Stimulated activated naive CD8-positive, alpha-beta T cell treated with anti-CD3 and anti-CD28 coated beads, Interleukin-15, Interleukin-2, amounts not matched to agents 100 U/mL and 50 U/mL, for 24 hours (primary cell): ENCODE measurements at regions not wholly inside any gene's neighbourhood (a gene's known extent, or its start where the extent isn't known, plus 50 kb on each side); places are given as distances from the start of the nearest gene placed in this dataset.
A peak's percentile ranks its signal among the peaks of the same experiment; 100 is the strongest.

Source experiments
- ATAC-seq: fragments of 150-1000 bp; cut with Tn5 transposase; one replicate; pipeline ENCODE4 v1.10.0; 2021
- DNase-seq: peaks from one replicate; pipeline ENCODE4 v3.0.0; 2021

GRCh38 chr4:151887816-151888180, 127.0 kb upstream of the GATB start:
- no peak for DNase-seq
- no peak for ATAC-seq

- no peak for DNase-seq
- ATAC-seq: peak; percentile 41
These were observed 126.4 kb upstream of the GATB start for GRCh38 chr4:151887031-151887815.

- DNase-seq: no peak
These were observed 124.3 kb upstream of the GATB start for GRCh38 chr4:151885123-151885522.

GRCh38 chr4:151883747-151884146, 122.9 kb upstream of the GATB start:
- DNase-seq (no peak), ATAC-seq (no peak)

More at GRCh38 chr4:151885123-151885522, 124.3 kb upstream of the GATB start:
- ATAC-seq: no peak

GRCh38 chr4:151882072-151882803, 121.4 kb upstream of the GATB start:
- ATAC-seq (peak; percentile 77), DNase-seq (no peak)

GRCh38 chr4:151879705-151880445, 119.1 kb upstream of the GATB start:
- no peak for ATAC-seq
- DNase-seq: no peak

GRCh38 chr4:151876381-151876988, 115.7 kb upstream of the GATB start:
- no peak for ATAC-seq
- no peak for DNase-seq

GRCh38 chr4:151874328-151874727, 113.5 kb upstream of the GATB start:
- DNase-seq (no peak), ATAC-seq (no peak)

- DNase-seq (no peak), ATAC-seq (no peak)
These were observed 105.7 kb upstream of the GATB start for GRCh38 chr4:151866592-151866918.

GRCh38 chr4:151865744-151866591, 105.2 kb upstream of the GATB start:
- DNase-seq (no peak), ATAC-seq (no peak)

GRCh38 chr4:151865312-151865711, 104.5 kb upstream of the GATB start:
- ATAC-seq (no peak), DNase-seq (no peak)

- no peak for ATAC-seq
These were observed 103.3 kb upstream of the GATB start for GRCh38 chr4:151864068-151864467.

GRCh38 chr4:151862766-151863165, 102.0 kb upstream of the GATB start:
- no peak for ATAC-seq

More at GRCh38 chr4:151864068-151864467, 103.3 kb upstream of the GATB start:
- DNase-seq: no peak

GRCh38 chr4:151860561-151861093, 99.8 kb upstream of the GATB start:
- ATAC-seq: no peak

More at GRCh38 chr4:151862766-151863165, 102.0 kb upstream of the GATB start:
- no peak for DNase-seq

GRCh38 chr4:151859641-151860040, 98.8 kb upstream of the GATB start:
- DNase-seq: no peak
- ATAC-seq: no peak

More at GRCh38 chr4:151860561-151861093, 99.8 kb upstream of the GATB start:
- DNase-seq: no peak

GRCh38 chr4:151858356-151858755, 97.5 kb upstream of the GATB start:
- DNase-seq: no peak
- no peak for ATAC-seq

- DNase-seq (no peak), ATAC-seq (no peak)
These were observed 96.6 kb upstream of the GATB start for GRCh38 chr4:151857368-151857767.

- ATAC-seq: no peak
These were observed 94.9 kb upstream of the GATB start for GRCh38 chr4:151855747-151856146.

GRCh38 chr4:151854731-151855130, 93.9 kb upstream of the GATB start:
- DNase-seq (no peak), ATAC-seq (no peak)

More at GRCh38 chr4:151855747-151856146, 94.9 kb upstream of the GATB start:
- no peak for DNase-seq

GRCh38 chr4:151853034-151853433, 92.2 kb upstream of the GATB start:
- DNase-seq (no peak), ATAC-seq (no peak)

GRCh38 chr4:151852202-151852601, 91.4 kb upstream of the GATB start:
- no peak for DNase-seq
- no peak for ATAC-seq
